NCI-H2081 treated with DMSO at 0.1 percent for 48 hours (cell line): ENCODE measurements at regions not wholly inside any gene's neighbourhood (a gene's known extent, or its start where the extent isn't known, plus 50 kb on each side); places are given as distances from the start of the nearest gene placed in this dataset.
"Not testable (repeated sequence)": the region's sequence is repeated elsewhere in the genome, so short reads cannot be mapped to it uniquely, and the experiment has no call there.

ENCODE experiments used
- DNase-seq: peaks from one replicate; lab custom pipeline; 2025; lab: John Stamatoyannopoulos, UW

DNA sequence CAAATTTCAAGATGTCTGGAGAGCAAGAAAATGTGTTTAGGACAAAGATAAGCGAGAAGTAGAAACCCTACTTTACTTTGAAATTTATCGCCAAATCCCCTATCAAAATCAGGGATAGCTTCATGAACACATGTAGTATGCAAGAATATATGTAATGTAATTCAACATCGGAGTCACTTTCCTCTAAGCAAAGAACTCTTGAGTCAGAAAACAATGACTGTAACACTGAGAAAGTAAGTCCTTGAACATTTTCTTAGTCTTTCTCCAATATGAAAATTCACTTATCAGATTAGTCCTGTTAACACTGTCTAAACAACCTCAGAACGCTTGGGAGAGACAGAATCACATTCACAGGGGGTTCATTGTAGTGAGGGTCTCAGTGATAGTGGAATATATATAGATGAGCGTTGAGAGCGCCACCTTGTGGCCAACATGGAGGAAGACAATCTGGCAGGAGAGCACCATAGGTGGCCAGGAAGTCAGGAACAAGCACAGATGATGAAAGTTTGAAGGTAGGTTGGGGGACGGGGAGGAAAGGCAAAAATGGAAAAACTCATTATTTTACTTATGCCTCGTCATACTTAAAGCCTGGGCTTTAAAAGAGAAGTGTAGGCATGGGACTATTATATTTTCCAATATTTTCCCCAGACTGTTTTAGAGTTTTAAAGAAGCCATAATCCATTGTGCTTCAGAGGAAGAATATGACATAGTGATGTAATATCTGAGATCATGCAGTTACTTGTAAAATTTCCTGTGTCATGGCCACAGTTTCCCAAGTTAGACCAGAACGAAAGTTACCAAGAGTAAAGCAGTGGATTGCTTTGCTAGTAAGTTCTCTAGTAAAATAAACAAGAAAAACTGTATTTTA, 115.5 kb upstream of the GNAI1 start:
- DNase-seq = peak; percentile 52

DNA sequence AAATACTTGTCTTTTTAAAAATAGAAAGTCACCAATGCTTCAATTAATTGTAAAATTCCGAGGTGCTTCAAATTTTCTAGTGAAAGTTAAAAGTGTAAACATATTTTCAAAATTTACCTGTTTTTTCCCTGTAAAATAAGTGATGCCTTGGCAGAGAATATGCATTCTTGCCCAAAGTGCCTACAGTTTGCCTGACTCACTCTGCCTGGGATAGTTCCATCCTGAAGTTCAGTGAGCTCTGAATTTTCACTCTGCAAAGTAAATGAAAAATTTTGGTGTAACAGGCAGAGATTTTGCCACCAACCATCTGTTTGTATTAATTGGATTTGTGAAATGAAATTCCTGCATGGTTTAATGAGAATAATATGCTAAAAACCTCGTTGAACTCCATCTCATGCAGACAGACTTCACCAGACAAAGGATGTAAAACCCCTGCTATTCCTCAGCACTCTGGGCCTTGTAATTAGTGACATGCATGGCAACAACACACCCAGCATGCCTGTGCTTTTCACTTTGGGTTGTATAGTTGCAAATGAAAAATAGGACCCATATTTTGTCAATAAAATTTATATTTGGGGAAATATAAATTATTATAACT, 117.4 kb upstream of the GNAI1 start:
- no peak for DNase-seq

- DNase-seq = no peak
Observed at GRCh38 chr7:80014511-80014910, 120.1 kb upstream of the GNAI1 start.

GRCh38 chr7:80008039-80008438, 126.6 kb upstream of the GNAI1 start:
- DNase-seq = no peak

DNA sequence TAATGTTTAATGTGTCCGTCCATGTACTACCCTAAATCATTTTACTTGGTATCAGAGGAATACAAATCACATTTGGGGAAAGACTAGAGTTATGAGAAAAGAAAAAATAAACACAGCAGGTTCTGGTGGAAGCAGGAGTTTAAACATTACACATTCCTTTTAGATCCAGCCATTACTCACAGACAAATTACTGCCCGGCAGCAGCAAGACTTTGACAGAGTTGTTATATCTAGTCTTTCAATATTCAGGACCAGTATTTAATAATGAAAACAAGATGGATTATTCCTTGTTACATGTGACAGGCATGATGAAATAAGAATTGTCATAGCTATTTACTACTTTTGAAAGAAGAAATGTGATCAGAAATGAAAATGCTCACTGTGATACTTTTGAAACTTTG, 131.8 kb upstream of the GNAI1 start:
- DNase-seq = no peak

GRCh38 chr7:79998363-79998762, 136.3 kb upstream of the GNAI1 start:
- DNase-seq = no peak

DNA sequence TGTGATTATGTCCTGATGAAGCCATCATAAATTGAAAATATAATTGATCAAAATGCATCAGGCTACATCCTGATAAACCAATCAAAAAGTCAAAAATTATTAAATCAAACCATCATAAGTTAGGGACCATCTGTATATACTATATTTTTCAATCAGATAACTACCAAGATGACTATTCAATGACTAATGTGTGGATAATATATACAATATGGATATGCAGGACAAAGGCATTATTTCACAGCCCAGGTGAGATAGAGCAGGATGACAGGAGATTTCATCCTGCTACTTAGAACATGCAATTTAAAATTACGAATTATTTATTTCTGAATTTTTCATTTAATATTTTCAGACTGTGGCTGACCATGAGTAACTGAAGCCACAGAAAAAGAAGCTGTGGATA, 137.3 kb upstream of the GNAI1 start:
- no peak for DNase-seq

DNA sequence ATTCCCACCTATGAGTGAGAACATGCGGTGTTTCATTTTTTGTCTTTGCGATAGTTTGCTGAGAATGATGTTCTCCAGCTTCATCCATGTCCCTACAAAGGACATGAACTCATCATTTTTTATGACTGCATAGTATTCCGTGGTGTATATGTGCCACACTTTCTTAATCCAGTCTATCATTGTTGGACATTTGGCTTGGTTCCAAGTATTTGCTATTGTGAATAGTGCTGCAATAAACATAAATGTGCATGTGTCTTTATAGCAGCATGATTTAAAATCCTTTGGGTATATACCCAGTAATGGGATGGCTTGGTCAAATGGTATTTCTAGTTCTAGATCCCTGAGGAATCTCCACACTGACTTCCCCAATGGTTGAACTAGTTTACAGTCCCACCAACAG, 138.9 kb upstream of the GNAI1 start:
- not testable (repeated sequence) for DNase-seq

- no peak for DNase-seq
Observed at GRCh38 chr7:79988653-79989052, 146.0 kb upstream of the GNAI1 start.

DNA sequence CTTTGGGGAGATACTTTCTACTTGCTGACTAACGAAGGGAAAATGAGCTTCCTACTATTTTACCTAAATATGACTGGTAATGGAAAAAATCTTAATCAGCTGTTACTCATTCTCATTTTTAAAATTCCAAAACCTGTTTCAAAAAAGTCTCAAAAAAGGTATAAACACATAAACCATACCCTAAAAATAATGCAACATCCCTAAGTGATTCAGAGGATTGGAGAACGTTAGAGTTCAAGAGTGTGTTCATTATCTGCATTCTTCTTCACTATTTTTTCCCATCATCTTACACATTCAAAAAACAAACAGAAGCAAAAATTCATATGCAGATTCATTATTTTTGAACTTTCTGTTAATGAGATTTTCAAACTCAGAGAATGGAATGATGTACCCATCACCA, 150.4 kb upstream of the GNAI1 start:
- no peak for DNase-seq

DNA sequence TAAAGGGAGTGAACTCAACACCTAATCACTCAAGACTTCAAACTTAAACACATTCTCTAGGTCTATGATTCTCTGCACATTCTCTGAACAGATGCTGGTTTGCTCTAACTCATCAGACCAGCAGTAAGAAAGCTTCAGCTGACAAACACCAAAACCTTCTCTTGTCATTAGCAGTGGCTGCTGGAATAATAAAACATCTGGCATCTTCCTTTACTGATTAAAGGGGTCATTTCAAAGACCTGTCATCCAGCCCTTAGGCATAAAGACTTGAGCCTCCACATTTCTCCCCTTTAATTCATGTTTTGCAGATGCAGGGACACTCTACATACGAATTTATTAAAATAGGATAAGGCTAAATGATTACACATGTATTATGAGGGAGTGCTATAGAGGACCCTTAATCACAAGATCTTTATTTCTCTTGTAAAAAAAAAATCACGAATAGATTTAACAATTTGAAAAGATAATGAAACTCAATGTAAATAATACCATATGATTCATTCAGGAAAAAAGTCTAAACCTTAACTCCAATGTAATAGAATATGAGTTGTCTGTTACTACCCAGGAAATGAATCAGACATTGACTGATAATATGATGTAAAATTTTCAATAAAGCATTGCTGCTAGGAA, 152.4 kb upstream of the GNAI1 start:
- DNase-seq = no peak

GRCh38 chr7:79980376-79980775, 154.3 kb upstream of the GNAI1 start:
- DNase-seq = no peak

DNA sequence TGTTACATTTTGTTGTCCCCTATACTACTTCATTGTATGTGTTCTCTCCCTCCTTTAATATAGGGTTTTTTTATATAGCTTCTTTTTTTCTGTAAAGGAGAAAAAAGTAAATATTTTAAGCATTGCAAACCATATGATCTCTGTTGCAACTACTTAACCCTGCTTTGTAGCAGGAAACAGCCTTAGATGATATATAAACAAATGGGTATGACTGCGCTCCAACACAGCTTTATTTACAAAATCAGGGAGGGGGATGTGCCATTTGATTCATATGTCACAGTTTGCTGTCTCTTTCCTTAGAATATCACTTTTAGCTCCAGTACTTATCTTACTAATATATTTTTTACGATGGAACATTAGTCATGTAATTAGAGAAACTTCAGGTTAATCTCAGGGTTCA, 155.2 kb upstream of the GNAI1 start:
- no peak for DNase-seq

GRCh38 chr7:79977481-79977880, 157.2 kb upstream of the GNAI1 start:
- DNase-seq = no peak

DNA sequence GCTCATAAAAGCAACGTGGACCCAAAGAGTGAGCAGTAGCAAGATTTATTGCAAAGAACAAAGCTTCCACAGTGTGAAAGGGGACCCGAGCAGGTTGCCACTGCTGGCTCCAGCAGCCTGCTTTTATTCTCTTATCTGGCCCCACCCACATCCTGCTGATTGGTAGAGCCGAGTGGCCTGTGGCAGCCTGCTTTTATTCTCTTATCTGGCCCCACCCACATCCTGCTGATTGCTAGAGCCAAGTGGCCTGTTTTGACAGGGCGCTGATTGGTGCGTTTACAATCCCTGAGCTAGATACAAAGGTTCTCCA, 158.0 kb upstream of the GNAI1 start:
- DNase-seq = not testable (repeated sequence)

DNA sequence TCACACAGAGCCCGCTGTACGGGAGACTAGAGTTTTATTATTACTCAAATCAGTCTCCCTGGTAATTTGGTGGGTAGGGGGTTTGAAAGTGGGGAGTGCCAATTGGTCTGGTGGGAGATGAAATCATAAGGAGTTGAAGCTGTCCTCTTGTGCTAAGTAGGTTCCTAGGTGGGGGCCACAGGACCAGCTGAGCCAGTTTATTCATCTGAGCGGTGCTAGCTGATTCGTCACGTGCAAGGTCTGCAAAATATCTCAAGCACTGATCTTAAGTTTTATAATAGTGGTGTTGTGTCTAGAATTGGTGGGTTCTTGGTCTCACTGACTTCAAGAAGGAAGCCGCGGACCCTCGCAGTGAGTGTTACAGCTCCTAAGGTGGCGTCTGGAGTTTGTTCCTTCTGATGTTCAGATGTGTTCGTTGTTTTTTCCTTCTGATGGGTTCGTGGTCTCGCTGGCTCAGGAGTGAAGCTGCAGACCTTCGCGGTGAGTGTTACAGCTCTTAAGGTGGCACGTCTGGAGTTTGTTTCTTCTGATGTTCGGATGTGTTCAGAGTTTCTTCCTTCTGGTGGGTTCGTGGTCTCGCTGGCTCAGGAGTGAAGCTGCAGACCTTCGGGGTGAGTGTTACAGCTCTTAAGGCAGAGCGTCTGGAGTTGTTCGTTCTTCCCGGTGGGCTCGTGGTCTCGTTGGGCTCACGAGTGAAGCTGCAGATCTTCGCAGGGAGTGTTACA, 158.5 kb upstream of the GNAI1 start:
- not testable (repeated sequence) for DNase-seq

DNA sequence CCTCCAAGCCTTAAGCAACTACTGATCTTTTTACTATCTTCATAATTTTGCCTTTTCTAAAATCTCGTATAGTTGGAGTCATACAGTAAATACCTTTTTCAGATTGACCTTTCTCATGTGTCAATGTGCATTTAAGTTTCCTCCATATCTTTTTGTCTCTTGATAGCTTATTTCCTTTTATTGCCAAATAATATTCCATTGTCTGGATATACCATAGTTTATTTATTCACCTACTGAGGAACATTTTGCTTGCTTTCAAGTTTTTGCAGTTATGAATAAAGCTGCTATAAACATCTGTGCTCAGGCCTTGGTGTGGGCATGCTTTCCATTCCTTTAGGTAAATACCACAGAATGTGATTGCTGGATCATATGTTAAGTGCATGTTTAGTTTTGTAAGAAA, 161.2 kb upstream of the GNAI1 start:
- no peak for DNase-seq

DNA sequence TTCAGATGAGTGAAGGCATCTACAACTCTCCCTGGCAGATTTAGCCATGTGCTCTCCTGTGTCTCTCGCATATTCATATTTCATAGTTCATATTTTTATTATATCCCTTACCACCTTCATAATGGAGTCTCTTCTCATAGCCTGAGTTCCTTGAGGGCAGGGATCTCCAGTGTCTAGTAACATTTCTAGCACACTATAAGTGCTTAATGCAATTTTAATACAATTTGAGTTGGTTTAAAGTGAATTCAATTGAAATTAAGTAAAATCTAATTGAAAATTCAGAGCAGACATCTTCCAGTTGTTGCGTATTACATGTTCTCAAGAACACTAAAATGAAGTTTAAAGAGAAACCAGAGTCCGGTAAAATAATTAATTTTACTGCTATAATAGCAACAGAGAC, 163.6 kb upstream of the GNAI1 start:
- no peak for DNase-seq

DNA sequence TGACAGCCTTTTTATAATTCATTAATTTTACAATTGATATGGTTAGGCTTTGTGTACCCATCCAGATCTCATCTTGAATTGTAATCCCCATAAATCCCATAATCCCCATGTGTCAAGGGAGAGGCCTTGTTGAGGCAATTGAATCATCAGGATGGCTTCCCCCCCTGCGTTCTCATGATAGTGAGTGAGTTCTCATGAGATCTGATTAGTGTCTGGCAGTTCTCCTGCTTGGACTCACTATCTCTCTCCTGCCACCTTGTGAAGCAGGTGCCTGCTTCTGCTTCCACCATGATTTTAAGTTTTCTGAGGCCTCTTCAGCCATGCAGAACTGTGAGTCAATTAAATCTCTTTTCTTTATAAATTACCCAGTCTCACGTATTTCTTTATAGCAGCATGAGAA, 165.7 kb upstream of the GNAI1 start:
- DNase-seq = no peak

DNA sequence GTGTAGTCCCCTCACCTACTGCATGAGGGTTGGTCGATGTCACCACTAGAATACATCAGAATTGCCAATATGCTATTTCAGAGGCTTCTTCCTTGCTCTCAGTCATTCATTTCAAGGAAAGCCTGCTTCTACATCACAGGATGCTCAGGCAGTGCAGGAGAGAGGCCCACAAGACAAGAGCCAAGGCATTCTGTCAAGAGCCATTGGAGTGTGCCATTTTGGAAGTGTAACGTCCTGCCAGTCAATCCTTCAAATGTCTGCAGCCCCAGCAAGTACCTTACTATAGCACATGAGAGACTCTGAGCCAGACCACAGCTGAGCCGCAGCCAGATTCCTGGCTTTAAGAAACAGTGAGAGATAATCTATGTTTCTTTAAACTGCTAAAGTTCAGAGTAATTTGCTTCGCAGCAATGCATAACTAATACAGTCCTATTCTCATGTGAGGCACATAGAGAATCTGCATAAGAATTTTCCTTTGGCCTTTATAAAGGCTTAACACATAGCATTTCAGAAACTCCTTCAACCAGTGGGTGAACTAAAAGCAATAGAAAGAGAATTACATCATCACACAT, 166.5 kb upstream of the GNAI1 start:
- DNase-seq = no peak

DNA sequence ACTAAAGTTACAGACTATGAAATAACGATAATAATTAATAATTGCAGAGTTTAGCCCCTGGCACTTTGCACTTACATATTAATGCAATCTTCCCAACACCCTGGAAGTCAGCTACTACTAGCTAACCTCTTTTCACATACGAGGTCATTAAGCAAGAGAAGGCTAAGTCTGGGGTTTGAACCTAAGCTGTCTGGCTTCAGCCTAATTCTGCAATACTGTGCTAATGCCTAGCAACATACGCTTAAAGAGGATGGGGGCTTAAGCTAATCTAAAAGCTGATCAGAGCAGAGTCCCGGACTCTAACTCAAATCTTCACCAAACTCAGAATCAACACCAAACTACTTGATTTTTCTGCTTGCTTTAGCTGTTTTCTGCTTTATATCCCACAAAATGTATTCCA, 168.7 kb upstream of the GNAI1 start:
- no peak for DNase-seq

DNA sequence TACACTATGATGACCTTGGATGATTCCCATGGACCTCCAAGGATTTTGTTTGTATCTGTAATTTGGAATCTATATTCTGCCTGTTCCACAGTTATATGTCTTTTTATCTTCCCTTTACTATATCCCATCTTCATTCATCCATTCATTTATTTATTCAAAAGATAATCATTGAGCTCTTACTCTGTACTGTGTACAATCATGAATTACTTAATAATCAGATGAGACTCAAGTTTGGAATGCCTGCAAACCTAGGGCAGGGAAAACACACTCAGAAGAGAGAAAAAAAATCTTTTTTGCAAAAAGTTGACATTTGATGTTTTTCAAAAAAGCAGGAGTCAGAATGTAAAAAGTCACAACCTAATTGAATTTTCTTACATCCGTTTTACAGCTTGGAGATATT, 170.2 kb upstream of the GNAI1 start:
- DNase-seq = no peak

GRCh38 chr7:79953130-79953529, 181.5 kb upstream of the GNAI1 start:
- no peak for DNase-seq
